ENCODE measurements at regions not wholly inside any gene's neighbourhood (a gene's known extent, or its start where the extent isn't known, plus 50 kb on each side); places are given as distances from the start of the nearest gene placed in this dataset.

DNA sequence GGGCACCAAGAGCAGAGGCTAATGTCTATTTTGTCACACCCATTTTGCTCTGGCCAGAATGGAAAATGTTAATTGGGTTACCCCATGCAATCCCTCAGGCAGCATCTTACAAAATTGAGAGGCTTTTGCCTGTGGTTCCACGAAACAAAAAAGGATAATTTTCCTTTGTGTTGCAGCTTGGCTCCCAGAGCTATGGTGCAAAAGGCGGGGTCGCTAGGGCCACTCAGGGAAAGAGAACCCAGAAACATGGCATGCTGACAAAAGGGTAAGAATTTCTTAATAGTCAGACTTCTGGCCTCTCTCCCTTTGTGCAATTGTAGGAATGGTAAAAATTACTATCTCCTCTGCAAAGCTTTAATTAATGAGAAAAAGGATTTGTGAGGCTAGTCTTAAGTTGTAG, 119.6 kb upstream of the BANK1 start (continued):
- TF ChIP-seq, protein P1, sequence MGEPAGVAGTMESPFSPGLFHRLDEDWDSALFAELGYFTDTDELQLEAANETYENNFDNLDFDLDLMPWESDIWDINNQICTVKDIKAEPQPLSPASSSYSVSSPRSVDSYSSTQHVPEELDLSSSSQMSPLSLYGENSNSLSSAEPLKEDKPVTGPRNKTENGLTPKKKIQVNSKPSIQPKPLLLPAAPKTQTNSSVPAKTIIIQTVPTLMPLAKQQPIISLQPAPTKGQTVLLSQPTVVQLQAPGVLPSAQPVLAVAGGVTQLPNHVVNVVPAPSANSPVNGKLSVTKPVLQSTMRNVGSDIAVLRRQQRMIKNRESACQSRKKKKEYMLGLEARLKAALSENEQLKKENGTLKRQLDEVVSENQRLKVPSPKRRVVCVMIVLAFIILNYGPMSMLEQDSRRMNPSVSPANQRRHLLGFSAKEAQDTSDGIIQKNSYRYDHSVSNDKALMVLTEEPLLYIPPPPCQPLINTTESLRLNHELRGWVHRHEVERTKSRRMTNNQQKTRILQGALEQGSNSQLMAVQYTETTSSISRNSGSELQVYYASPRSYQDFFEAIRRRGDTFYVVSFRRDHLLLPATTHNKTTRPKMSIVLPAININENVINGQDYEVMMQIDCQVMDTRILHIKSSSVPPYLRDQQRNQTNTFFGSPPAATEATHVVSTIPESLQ (CRISPR knock-in tag; IDR thresholded peaks at IDR 0.05) = no peak
- TF ChIP-seq IRF2 (CRISPR knock-in tag; IDR thresholded peaks at IDR 0.05; ENCODE audit: borderline replicate concordance, low read depth) = no peak
- TF ChIP-seq, protein P2, sequence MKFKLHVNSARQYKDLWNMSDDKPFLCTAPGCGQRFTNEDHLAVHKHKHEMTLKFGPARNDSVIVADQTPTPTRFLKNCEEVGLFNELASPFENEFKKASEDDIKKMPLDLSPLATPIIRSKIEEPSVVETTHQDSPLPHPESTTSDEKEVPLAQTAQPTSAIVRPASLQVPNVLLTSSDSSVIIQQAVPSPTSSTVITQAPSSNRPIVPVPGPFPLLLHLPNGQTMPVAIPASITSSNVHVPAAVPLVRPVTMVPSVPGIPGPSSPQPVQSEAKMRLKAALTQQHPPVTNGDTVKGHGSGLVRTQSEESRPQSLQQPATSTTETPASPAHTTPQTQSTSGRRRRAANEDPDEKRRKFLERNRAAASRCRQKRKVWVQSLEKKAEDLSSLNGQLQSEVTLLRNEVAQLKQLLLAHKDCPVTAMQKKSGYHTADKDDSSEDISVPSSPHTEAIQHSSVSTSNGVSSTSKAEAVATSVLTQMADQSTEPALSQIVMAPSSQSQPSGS (CRISPR knock-in tag; IDR thresholded peaks at IDR 0.05; ENCODE audit: borderline replicate concordance, low read depth) = no peak
- no peak for TF ChIP-seq OVOL2 (CRISPR knock-in tag; IDR thresholded peaks at IDR 0.05; ENCODE audit: borderline replicate concordance)

DNA sequence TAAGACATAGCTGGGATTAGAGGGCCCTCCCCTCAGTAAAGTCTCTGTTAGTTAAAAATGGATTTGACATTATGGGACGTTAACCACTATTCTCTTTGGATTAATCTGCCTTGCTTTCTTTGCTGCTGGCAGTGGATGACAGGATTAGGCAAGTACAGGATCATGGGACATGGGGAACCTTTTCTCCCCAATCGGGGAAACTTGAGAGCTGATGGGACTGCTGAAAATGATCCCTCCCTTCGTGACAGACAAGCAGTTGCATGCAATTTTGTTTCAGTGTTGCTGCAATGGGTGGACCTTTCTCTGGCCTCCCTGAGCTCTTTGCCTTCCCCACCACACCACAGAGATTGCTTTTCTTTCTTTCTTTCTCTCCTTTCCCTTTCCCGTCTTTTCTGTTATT, 120.2 kb upstream of the BANK1 start:
- no peaks in the 10 kb centered on the region for H3K27me3 Mint-ChIP-seq (ENCODE audit: low read depth)
- 0 out of 2 replicates have a peak, but pooled peaks cover 5% of the 10 kb centered on the region for H3K36me3 Mint-ChIP-seq
- H3K4me3 Mint-ChIP-seq = no peak overlapping the region
- H3K4me1 Mint-ChIP-seq = no peaks in the 10 kb centered on the region
- peaks cover 9% of the 10 kb centered on the region for H3K9me3 Mint-ChIP-seq
- no peak overlapping the region for H3K27ac Mint-ChIP-seq
- ChIA-PET POLR2A (no interaction called here), CTCF (interaction anchor here (0.6 kb wide), 1 partner anchor 340 kb away, joined by 3 read pairs; no protein-coding TSS in a partner anchor)
- DNase-seq (ENCODE audit: low spot score) (no peak), ATAC-seq (no peak)
- TF ChIP-seq ZNF219 (CRISPR knock-in tag; IDR thresholded peaks at IDR 0.05; ENCODE audit: borderline replicate concordance) (no peak), RORB (CRISPR knock-in tag; IDR thresholded peaks at IDR 0.05) (no peak), CBFB (CRISPR knock-in tag; IDR thresholded peaks at IDR 0.05; ENCODE audit: low read depth) (no peak), NFE2L1 (CRISPR knock-in tag; IDR thresholded peaks at IDR 0.05) (no peak), GRHL2 (CRISPR knock-in tag; IDR thresholded peaks at IDR 0.05; ENCODE audit: insufficient replicate concordance, severe bottlenecking) (no peak)
- TF ChIP-seq, protein P3, sequence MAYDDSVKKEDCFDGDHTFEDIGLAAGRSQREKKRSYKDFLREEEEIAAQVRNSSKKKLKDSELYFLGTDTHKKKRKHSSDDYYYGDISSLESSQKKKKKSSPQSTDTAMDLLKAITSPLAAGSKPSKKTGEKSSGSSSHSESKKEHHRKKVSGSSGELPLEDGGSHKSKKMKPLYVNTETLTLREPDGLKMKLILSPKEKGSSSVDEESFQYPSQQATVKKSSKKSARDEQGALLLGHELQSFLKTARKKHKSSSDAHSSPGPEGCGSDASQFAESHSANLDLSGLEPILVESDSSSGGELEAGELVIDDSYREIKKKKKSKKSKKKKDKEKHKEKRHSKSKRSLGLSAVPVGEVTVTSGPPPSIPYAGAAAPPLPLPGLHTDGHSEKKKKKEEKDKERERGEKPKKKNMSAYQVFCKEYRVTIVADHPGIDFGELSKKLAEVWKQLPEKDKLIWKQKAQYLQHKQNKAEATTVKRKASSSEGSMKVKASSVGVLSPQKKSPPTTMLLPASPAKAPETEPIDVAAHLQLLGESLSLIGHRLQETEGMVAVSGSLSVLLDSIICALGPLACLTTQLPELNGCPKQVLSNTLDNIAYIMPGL (CRISPR knock-in tag; IDR thresholded peaks at IDR 0.05) = no peak
- TF ChIP-seq, protein P4, sequence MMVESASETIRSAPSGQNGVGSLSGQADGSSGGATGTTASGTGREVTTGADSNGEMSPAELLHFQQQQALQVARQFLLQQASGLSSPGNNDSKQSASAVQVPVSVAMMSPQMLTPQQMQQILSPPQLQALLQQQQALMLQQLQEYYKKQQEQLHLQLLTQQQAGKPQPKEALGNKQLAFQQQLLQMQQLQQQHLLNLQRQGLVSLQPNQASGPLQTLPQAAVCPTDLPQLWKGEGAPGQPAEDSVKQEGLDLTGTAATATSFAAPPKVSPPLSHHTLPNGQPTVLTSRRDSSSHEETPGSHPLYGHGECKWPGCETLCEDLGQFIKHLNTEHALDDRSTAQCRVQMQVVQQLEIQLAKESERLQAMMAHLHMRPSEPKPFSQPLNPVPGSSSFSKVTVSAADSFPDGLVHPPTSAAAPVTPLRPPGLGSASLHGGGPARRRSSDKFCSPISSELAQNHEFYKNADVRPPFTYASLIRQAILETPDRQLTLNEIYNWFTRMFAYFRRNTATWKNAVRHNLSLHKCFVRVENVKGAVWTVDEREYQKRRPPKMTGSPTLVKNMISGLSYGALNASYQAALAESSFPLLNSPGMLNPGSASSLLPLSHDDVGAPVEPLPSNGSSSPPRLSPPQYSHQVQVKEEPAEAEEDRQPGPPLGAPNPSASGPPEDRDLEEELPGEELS (CRISPR knock-in tag; IDR thresholded peaks at IDR 0.05) = no peak
- TF ChIP-seq, protein P5, sequence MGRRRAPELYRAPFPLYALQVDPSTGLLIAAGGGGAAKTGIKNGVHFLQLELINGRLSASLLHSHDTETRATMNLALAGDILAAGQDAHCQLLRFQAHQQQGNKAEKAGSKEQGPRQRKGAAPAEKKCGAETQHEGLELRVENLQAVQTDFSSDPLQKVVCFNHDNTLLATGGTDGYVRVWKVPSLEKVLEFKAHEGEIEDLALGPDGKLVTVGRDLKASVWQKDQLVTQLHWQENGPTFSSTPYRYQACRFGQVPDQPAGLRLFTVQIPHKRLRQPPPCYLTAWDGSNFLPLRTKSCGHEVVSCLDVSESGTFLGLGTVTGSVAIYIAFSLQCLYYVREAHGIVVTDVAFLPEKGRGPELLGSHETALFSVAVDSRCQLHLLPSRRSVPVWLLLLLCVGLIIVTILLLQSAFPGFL (CRISPR knock-in tag; IDR thresholded peaks at IDR 0.05; ENCODE audit: borderline replicate concordance) = no peak
- TF ChIP-seq, protein P6, sequence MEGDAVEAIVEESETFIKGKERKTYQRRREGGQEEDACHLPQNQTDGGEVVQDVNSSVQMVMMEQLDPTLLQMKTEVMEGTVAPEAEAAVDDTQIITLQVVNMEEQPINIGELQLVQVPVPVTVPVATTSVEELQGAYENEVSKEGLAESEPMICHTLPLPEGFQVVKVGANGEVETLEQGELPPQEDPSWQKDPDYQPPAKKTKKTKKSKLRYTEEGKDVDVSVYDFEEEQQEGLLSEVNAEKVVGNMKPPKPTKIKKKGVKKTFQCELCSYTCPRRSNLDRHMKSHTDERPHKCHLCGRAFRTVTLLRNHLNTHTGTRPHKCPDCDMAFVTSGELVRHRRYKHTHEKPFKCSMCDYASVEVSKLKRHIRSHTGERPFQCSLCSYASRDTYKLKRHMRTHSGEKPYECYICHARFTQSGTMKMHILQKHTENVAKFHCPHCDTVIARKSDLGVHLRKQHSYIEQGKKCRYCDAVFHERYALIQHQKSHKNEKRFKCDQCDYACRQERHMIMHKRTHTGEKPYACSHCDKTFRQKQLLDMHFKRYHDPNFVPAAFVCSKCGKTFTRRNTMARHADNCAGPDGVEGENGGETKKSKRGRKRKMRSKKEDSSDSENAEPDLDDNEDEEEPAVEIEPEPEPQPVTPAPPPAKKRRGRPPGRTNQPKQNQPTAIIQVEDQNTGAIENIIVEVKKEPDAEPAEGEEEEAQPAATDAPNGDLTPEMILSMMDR (IDR thresholded peaks at IDR 0.05) = no peak

DNA sequence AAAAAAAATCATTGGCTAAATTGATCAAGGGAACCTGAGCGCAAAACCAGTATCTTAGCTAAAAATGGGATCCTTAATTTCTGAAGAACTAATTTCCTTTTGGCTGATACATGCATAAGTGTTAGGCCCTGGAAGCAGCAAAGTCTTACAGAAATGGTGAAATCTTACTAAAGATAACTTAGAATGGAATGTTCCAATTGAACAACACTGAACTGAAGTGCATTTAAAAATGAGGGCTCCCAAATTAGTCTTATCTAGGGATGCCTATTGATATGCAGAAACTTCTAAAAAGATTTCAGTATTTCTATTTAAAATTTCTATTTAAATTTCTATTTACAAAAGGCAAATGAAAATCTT, 120.7 kb upstream of the BANK1 start:
- DNase-seq (ENCODE audit: low spot score) = no peak
- ChIA-PET CTCF (no interaction called here), POLR2A (no interaction called here)
- H3K4me3 Mint-ChIP-seq = no peak overlapping the region
- no peaks in the 10 kb centered on the region for H3K4me1 Mint-ChIP-seq
- no peaks in the 10 kb centered on the region for H3K27me3 Mint-ChIP-seq (ENCODE audit: low read depth)
- H3K36me3 Mint-ChIP-seq = 0 out of 2 replicates have a peak, but pooled peaks cover 5% of the 10 kb centered on the region
- H3K27ac Mint-ChIP-seq = no peak overlapping the region
- H3K9me3 Mint-ChIP-seq = peaks cover 9% of the 10 kb centered on the region; the same call in 1 of the 2 replicates
- no peak for ATAC-seq
- TF ChIP-seq JAZF1 (CRISPR knock-in tag; IDR thresholded peaks at IDR 0.05) = no peak
- TF ChIP-seq NFATC4 (CRISPR knock-in tag; IDR thresholded peaks at IDR 0.05) = no peak
